ENCODE measurements at regions not wholly inside any gene's neighbourhood (a gene's known extent, or its start where the extent isn't known, plus 50 kb on each side); places are given as distances from the start of the nearest gene placed in this dataset.

DNA sequence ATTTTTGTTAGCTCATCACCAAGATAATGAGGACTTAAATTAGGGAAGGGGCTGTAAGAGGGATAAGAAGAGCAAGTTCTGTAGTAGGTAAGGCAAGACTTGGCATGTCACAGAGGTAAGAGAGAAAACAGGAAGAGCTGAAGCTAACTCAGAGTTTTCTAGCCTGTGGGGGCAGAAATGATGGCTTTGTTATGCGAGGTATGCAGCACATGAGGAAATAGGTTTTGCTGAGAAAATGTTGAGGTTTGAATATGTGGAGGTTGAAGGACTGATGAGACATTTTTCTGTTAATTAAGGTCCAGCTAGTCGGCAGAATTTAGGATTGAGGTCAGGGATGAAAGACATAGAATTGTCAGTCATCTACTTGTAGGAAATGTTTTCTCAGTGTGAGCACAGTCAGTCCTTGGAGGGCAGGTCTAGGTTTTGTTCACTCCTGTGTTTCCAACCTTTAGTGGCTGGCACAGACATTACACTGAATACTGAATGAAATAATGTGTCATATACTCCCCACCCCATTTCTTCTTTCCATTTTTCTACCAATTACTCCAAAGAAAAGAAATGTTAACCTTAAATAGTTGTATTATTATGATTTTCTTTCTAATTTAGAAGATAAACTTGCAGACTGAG lies 154.0 kb upstream of the AADAT start (continued):
- no peak for TF ChIP-seq TCF7L2 (IDR thresholded peaks at IDR 0.05; ENCODE audit: borderline replicate concordance, extremely low read depth, insufficient read depth, insufficient read length)
- TF ChIP-seq, protein P1, sequence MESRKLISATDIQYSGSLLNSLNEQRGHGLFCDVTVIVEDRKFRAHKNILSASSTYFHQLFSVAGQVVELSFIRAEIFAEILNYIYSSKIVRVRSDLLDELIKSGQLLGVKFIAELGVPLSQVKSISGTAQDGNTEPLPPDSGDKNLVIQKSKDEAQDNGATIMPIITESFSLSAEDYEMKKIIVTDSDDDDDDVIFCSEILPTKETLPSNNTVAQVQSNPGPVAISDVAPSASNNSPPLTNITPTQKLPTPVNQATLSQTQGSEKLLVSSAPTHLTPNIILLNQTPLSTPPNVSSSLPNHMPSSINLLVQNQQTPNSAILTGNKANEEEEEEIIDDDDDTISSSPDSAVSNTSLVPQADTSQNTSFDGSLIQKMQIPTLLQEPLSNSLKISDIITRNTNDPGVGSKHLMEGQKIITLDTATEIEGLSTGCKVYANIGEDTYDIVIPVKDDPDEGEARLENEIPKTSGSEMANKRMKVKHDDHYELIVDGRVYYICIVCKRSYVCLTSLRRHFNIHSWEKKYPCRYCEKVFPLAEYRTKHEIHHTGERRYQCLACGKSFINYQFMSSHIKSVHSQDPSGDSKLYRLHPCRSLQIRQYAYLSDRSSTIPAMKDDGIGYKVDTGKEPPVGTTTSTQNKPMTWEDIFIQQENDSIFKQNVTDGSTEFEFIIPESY (IDR thresholded peaks at IDR 0.05; ENCODE audit: extremely low read depth, insufficient replicate concordance, low read length) = no peak

DNA sequence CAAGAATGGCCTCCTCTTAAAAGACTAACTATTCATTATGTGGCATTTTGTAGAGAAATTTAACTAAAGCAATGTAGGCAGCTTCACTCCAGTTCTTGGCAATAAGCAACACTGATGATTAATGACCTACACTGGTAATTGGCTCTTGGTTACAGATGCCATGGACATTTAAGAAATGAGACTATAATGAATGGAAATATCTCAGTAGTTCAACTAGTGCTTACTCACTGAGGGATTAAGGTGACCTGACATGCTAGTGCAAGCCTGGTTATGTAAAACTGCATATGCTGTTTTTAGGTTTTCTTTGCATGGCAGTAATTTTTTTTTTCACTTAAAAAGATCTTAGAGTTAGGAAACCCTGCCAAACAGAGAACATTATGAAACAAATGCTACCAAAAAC lies 152.7 kb upstream of the AADAT start:
- BruUV-seq (replicated peaks) = no TSS peak
- no peaks in the 10 kb centered on the region for H4K20me1 ChIP-seq (ENCODE audit: insufficient read depth)
- H3K4me1 ChIP-seq (ENCODE audit: control insufficient read depth in 1 of 2, insufficient read depth in 2 of 2, low read length in 2 of 2) = no peaks in the 10 kb centered on the region
- no peak overlapping the region for H2AFZ ChIP-seq (ENCODE audit: low read depth, low read length, poor library complexity, severe bottlenecking)
- H3K9me2 ChIP-seq (ENCODE audit: insufficient read depth) = no peaks in the 10 kb centered on the region
- no peak overlapping the region for H3K9ac ChIP-seq (ENCODE audit: low read length)
- H3K4me2 ChIP-seq (ENCODE audit: low read length) = no peak overlapping the region
- no peak overlapping the region for H3K4me3 ChIP-seq (replicated peaks in 1 of 2; ENCODE audit: low read depth in 1 of 2, low read length in 2 of 2)
- ATAC-seq (no peak), DNase-seq (ENCODE audit: low read depth, low spot score) (no peak)
- H3K27ac ChIP-seq (ENCODE audit: low read depth, low read length) = no peak overlapping the region
- CTCF ChIA-PET = no interaction called here
- TF ChIP-seq CBX3 (IDR thresholded peaks at IDR 0.05; ENCODE audit: low read depth) (no peak), FOSL1 (IDR thresholded peaks at IDR 0.05; ENCODE audit: low read depth) (no peak), SRF (IDR thresholded peaks at IDR 0.05; ENCODE audit: low read depth) (no peak), EGR1 (IDR thresholded peaks at IDR 0.05; ENCODE audit: low read depth) (no peak), RAD21 (IDR thresholded peaks at IDR 0.05; ENCODE audit: low read depth) (no peak)
- no peaks in the 10 kb centered on the region for H3K27me3 ChIP-seq (ENCODE audit: insufficient read depth, low read length)
- intact Hi-C loops (cut with micrococcal nuclease) = no loop called here
- POLR2A ChIA-PET = no interaction called here
- no peaks in the 10 kb centered on the region for H3K9me3 ChIP-seq (ENCODE audit: control insufficient read depth in 1 of 2, insufficient read depth in 1 of 2, low read depth in 1 of 2, low read length in 2 of 2)
- H3K36me3 ChIP-seq (ENCODE audit: control insufficient read depth in 1 of 2, insufficient read depth in 2 of 2, low read length in 2 of 2) = no peaks in the 10 kb centered on the region
- RAD21 ChIA-PET (ENCODE audit: low non-redundant PET in 1 of 2, low total read pairs in 2 of 2, uncharacterized antibody in 2 of 2, unreplicated experiment in 2 of 2) = no interaction called here
- no peaks in the 10 kb centered on the region for H3K79me2 ChIP-seq (ENCODE audit: insufficient read depth, low read length)
